ENCODE measurements at regions not wholly inside any gene's neighbourhood (a gene's known extent, or its start where the extent isn't known, plus 50 kb on each side); places are given as distances from the start of the nearest gene placed in this dataset.

GRCh38 chr10:36232935-36233334 is 590.8 kb upstream of the FZD8 start:
- TF ChIP-seq YY1 (IDR thresholded peaks at IDR 0.05; ENCODE audit: low read depth): no peak
- TF ChIP-seq TCF12 (IDR thresholded peaks at IDR 0.05; ENCODE audit: low read depth): no peak
- no peak for TF ChIP-seq FOXM1 (IDR thresholded peaks at IDR 0.05; ENCODE audit: borderline replicate concordance, low read depth)
- TF ChIP-seq TAF1 (IDR thresholded peaks at IDR 0.05; ENCODE audit: low read depth): no peak
- no peak for TF ChIP-seq EP300 (IDR thresholded peaks at IDR 0.05; ENCODE audit: borderline replicate concordance)
- TF ChIP-seq CEBPB (IDR thresholded peaks at IDR 0.05): no peak
- TF ChIP-seq RAD21 (IDR thresholded peaks at IDR 0.05; ENCODE audit: low read depth): no peak
- no peak for TF ChIP-seq MAX (IDR thresholded peaks at IDR 0.05)
